Activated CD8-positive, alpha-beta memory T cell treated with anti-CD3 and anti-CD28 coated beads for 1 hour (primary cell): ENCODE measurements at regions not wholly inside any gene's neighbourhood (a gene's known extent, or its start where the extent isn't known, plus 50 kb on each side); places are given as distances from the start of the nearest gene placed in this dataset.

Experiments
- DNase-seq, 2 donors: peaks; one replicate each; pipeline ENCODE4 v3.0.0-alpha.2; 2020; ENCODE audit warnings: low read depth in 1 of 2; ENCODE audit errors: extremely low read depth in 1 of 2

DNA sequence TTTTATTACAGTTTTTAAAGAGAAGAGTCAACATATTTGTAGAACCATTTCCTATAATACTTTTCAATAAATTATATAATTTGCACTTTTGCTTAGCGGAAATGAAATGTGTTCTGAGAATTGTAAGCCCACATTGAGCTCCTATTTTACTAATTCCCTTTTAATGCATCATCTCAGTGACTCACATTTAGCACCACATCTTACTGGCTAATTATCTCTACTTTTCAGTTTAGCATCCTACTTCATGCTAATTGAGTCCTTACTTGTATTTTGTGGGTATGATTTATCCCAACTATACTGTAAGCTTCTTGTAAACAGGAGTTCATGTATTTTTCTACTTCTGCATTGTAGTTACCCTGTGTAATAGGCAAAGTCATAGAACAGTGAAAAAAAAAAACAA, 67.5 kb downstream of the TMX1 start:
- no peak for DNase-seq

DNA sequence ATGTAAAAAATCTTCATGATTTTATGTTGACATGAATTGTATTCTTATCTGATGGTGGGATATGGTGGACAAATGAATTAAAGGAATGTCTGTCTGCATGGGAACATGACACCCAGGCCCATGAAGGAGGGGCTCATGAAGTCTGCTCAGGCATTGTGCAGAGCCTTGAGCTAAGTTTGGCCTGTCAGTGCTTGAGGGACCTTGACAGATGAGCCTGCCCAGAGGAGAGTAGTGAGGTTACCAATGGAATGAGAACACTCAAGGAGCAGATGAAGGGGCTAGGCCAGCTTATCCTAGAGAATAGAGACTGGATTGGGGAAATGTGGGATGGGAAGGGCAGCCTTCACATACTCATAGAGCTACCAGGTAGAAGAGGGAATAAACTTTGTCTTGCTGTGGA, 68.8 kb downstream of the TMX1 start:
- no peak for DNase-seq

- DNase-seq: no peak
These were observed 70.5 kb downstream of the TMX1 start for GRCh38 chr14:51310505-51310944.

DNA sequence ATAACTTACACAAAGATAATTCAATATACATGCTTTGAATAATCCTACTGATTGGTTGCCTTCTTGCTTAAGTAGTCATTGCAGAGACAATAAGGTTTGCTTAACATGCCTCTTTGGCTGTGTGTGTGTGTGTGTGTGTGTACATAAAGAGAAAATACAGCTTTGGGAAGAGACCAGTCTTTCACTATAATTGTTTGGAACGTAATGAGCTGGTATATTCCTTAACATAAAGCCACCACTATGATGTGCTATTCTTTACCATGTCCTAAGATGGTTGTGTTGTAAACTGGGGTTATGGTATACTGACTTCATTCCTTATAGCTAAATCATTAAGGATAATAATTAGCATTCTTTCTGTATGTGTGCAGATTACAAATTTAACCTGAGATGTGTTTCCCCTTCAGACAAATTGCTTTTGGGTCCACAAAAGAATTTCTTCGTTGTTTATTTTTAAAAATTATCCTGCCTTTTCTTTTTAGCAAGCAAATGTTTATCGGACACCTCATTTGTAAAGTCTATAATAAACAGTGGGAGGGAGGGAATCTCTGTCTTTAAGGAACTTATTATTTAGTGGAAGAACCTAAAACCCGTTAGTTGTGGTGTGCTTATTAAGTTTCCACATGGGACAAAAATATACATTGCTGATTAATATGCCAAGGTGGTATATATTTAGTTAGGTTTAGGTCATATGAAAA, 74.4 kb downstream of the TMX1 start:
- DNase-seq: no peak

DNA sequence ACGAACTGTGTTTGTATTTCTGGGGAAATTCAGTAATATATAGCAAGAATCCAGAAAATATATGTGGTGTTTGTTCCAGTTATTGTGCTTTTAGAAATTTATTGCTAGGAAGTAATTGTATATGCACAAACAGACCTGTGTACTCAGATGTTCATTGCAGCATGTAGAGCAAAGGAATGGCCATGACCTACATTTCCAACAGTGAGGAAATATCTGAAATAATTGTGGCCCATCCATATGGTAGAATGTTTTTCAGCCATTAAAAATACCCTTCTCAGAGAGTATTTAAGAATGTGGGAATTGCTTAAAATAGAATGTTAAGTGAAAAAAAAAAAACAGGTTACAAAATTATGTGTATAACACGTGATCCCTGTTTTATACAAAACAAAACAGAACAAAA, 77.3 kb downstream of the TMX1 start:
- DNase-seq: no peak

- no peak for DNase-seq
These were observed 79.0 kb downstream of the TMX1 start for GRCh38 chr14:51318813-51319597.

DNA sequence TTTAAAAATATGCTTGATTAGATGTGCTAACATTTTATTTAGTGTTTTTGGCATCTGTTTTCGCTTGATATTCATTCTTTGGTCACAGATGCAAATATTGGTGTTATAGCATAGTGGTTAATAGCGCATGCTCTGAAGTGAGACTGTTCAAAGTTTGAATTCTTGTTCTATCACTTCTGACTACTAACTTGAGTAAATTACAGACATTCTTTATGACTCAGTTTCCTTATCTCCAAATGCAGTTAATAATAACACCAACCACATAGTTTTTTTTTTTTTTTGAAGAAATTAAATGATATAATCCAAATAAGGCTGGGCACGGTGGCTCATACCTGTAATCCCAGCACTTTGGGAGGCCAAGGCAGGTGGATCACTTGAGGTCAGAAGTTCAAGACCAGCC, 81.0 kb downstream of the TMX1 start:
- no peak for DNase-seq

- no peak for DNase-seq
These were observed 83.4 kb downstream of the TMX1 start for GRCh38 chr14:51323492-51323891.

- DNase-seq: no peak
These were observed 87.3 kb downstream of the TMX1 start for GRCh38 chr14:51327376-51327775.

DNA sequence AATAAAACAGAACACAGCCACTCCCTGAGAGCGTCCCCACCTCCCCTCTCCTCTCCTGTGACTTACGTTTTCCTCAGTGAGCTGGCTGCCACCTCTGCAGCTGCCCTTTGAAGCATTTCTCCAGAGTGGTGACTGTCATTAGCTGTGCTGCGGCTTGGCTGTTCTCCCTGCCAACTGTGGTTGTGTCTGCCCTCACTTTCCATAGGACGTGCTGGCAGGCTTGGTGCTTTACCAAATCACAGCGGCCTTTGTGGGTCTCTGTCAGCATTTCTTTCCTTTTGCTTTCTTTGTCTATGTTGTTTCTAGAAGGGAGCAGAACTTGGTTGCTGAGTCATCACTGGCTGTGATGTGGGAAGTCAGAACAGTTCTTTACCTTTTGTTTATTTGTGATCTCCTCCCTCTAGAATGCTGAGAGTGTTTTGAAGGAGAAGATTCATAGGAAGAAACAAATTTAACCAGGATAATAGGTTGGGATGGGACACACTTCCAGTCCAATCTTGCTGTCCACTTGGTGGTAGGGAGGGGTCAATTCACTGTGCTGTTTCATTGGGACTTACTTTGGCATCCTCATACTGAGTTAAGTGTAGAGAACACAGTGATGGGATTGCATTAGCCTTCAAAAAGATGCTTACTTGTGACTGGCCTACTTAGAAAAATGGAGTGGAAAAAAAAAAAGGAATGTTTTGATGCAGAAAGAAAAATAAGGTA, 88.2 kb downstream of the TMX1 start:
- no peak for DNase-seq

DNA sequence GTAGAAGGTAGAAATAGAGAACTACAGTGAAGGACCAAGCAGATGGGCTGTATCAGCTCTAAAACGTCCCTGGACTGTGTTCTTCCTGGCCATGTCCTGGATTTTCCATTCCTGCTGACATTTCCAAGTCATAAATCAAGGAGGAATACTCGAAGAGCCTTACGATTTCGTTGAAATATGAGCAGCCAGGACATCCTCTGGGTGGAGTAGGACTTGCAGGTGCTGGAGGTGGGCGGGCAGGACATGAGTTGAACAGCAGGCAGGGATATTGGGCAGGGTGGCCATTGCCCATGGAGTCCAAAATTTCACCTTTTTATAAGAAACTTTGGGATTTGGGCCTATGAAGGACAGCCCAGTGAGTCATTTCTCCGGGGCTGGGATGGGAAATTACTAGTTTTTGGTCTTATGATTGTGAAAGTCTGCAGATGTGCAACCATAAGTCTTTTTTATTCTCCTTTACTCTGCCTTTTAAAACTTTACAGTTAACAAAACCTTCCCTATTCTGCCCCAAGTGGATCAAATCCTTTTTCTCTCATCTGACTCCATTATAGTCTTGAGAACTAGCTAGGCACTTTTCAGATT, 88.8 kb downstream of the TMX1 start:
- DNase-seq: no peak

GRCh38 chr14:51331486-51332367, 91.7 kb downstream of the TMX1 start:
- DNase-seq: no peak

DNA sequence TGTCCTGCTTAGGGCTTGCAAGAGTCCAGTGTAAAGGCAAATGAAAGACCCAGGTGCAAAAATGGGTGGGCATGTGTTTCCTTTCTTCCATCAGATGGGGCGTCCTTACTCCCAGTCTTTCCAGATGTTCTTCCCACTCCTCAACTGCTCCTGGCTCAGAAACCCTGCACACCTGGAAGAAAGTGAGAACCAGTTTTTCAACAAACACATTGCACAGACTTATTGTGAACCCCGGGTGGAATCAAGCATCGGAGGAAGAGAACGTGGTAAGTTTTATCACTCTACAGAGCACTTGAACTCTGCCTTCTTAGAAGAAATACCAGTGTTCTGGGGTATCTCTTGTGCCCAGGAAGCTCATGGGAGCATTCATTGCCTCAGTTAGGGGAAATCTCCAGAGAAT, 93.3 kb downstream of the TMX1 start:
- DNase-seq: no peak

- DNase-seq: no peak
These were observed 94.0 kb downstream of the TMX1 start for GRCh38 chr14:51333901-51334521.

DNA sequence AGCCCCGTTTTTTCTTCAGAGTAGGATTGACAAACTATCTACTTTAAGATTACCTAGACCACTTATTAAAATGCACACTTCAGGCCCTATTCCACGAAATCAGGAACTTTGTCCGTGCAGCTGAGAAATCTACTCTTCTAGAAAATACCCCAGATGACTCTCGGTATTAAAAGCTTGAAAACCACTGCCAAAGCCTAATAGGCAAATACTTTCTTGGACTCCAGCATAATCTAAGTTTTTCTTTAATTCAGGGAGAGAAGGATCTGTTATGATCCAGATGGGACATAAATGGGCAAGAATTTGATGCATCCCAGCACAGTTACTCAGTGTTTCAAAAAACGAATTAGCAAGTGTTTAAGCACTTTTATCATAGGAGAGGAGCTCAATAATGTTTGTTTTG, 94.5 kb downstream of the TMX1 start:
- no peak for DNase-seq

DNA sequence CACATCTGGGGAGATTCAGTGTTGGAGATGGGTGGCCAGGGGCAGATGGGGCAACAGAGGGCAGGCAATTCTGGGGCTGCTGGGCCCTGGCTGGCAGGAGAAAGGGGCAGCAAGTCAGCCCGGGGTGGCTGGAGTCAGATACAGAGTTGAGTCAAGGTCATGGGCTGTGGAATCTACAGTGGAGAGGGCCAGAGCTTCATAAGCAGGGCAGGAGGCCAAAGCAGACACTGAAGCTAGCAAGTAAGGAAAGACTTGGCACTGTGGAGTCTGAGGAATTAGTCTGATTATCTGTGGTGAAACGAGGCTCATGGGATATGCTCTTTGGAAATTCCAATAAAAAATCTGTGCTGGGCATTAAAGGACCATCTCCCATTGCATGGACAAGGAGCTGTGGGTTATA, 95.5 kb downstream of the TMX1 start:
- DNase-seq: no peak

GRCh38 chr14:51335961-51336723, 96.1 kb downstream of the TMX1 start:
- DNase-seq: no peak

- DNase-seq: no peak
These were observed 96.7 kb downstream of the TMX1 start for GRCh38 chr14:51336734-51337133.

GRCh38 chr14:51337520-51337919, 97.5 kb downstream of the TMX1 start:
- no peak for DNase-seq
